Skeletal muscle tissue (tissue), 3 donors: ENCODE measurements at regions not wholly inside any gene's neighbourhood (a gene's known extent, or its start where the extent isn't known, plus 50 kb on each side); places are given as distances from the start of the nearest gene placed in this dataset.

ENCODE experiments used
- H3K27ac ChIP-seq: one replicate; pipeline ENCODE4 v1.7.0; 2013; ENCODE audit warnings: mild to moderate bottlenecking, low read depth, low read length, inconsistent platforms
- H3K27me3 ChIP-seq, 3 donors: one replicate each; pipeline ENCODE4 v1.7.0; 2013; ENCODE audit warnings: low read length in 3 of 3; ENCODE audit not compliant: control insufficient read depth in 3 of 3, insufficient read depth in 3 of 3
- H3K36me3 ChIP-seq, 3 donors: one replicate each; pipeline ENCODE4 v1.7.0; 2013; ENCODE audit warnings: low read length in 3 of 3; ENCODE audit not compliant: control insufficient read depth in 3 of 3, insufficient read depth in 3 of 3
- H3K4me1 ChIP-seq, 3 donors: one replicate each; pipeline ENCODE4 v1.7.0; 2013; ENCODE audit warnings: low read length in 3 of 3, mild to moderate bottlenecking in 3 of 3; ENCODE audit not compliant: control insufficient read depth in 3 of 3, insufficient read depth in 3 of 3
- H3K4me3 ChIP-seq, 3 donors: one replicate each; pipeline ENCODE4 v1.7.0; 2013; ENCODE audit warnings: low read length in 3 of 3
- H3K9ac ChIP-seq, 3 donors: one replicate each; pipeline ENCODE4 v1.7.0; 2013; ENCODE audit warnings: low read length in 3 of 3, mild to moderate bottlenecking in 3 of 3, moderate library complexity in 2 of 3, low read depth in 1 of 3
- H3K9me3 ChIP-seq, 3 donors: one replicate each; pipeline ENCODE4 v1.7.0; 2013; ENCODE audit warnings: low read length in 3 of 3; ENCODE audit not compliant: control insufficient read depth in 3 of 3
- donor health status: Osteomylitis.

DNA sequence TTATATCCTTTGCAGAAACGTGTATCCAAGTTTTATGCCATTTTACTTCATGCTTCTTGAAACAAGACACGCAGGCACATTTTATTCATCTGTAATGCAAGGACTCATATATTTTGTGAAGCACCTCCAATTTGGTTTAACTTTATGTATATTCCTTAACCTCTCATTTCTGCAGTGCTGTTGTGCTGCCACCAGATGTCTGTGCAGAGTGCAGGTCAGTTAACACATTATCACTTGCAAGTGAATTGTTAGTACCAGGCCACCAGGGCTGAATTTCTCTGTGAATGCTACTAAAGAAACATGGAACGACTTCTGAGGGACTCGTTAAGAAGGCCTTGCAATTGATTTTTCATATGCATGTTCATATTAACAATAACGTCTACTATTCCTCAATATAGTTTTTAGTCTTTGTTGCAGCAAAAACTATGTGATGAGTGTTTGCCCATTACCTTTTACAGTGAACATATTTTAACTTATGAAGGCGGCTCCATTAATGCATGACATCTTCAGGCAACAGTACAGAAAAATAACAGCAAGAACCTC, 770.3 kb downstream of the NLGN4X start:
- H3K9me3 ChIP-seq = no peaks in the 10 kb centered on the region
- H3K27ac ChIP-seq = no peak overlapping the region
- no peak overlapping the region for H3K9ac ChIP-seq
- no peaks in the 10 kb centered on the region for H3K27me3 ChIP-seq
- no peaks in the 10 kb centered on the region for H3K36me3 ChIP-seq
- H3K4me1 ChIP-seq = no peaks in the 10 kb centered on the region
- H3K4me3 ChIP-seq = no peak overlapping the region

DNA sequence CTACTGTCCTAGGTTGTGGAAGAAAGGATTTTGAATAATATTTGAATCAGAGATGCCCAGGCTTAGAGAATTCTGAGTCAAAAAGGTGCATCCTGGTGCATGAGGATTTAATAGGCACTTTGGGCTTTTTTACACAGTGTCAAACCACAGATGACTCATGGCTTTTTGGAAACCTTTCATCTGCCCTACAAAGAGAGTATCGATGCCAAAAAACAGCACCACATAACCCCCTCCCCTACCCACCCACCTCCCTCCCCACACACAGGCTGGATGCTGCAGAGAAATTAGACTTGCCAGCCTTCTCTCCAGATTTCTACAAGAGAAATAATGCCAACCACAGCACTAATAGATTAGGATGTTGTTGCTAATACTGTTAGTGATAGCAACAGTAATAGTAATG, 779.3 kb downstream of the NLGN4X start:
- no peak overlapping the region for H3K27ac ChIP-seq
- H3K4me3 ChIP-seq = no peak overlapping the region
- no peaks in the 10 kb centered on the region for H3K9me3 ChIP-seq
- H3K27me3 ChIP-seq = no peaks in the 10 kb centered on the region
- H3K4me1 ChIP-seq = no peaks in the 10 kb centered on the region
- no peaks in the 10 kb centered on the region for H3K36me3 ChIP-seq
- H3K9ac ChIP-seq = no peak overlapping the region

DNA sequence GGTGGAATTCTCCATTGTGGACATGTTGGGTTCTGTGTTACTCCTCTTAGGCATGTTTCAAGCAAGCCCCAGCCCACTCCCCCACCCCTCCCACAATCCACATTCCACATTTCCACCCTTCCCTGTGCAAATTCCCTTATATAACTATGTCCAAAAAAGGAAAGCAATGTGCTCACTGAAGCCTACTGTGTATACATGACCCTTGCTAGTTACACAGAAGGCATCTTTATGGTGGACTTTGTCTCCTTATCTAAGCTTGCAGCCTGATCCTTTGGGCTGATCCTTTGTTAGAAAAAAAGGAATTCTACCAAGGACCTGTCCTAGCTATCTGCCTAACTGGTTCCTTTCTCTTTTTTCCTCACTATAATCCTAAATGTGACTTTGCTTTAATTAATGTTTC, 796.8 kb downstream of the NLGN4X start:
- Histone ChIP-seq H3K27me3 (no peaks in the 10 kb centered on the region), H3K9ac (no peak overlapping the region), H3K36me3 (no peaks in the 10 kb centered on the region), H3K4me3 (no peak overlapping the region), H3K27ac (no peak overlapping the region), H3K9me3 (no peaks in the 10 kb centered on the region), H3K4me1 (no peaks in the 10 kb centered on the region)

DNA sequence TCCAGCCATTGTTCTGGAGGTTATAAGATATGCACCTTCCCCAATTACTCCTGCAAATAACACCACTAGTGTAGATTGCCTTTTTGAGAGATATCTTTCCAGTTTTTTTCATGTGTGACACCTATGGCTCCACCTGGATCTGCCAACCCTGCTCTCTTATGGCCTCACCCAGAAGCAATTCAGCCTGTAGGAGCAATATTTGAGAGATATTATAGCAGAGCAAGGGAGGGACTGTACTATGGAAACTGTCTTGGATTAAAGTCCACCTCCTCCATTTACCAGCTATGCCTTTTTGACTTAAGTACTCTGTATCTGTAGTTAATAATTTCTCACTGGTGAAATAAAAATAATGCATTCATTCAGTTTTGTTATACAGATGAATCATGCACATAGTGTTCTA, 803.5 kb downstream of the NLGN4X start:
- Histone ChIP-seq H3K27ac (no peak overlapping the region), H3K4me3 (no peak overlapping the region), H3K4me1 (no peaks in the 10 kb centered on the region), H3K36me3 (no peaks in the 10 kb centered on the region), H3K9me3 (peaks cover 0 to 2% (median 0%) of the 10 kb centered on the region in 3 donors), H3K27me3 (no peaks in the 10 kb centered on the region), H3K9ac (no peak overlapping the region)

DNA sequence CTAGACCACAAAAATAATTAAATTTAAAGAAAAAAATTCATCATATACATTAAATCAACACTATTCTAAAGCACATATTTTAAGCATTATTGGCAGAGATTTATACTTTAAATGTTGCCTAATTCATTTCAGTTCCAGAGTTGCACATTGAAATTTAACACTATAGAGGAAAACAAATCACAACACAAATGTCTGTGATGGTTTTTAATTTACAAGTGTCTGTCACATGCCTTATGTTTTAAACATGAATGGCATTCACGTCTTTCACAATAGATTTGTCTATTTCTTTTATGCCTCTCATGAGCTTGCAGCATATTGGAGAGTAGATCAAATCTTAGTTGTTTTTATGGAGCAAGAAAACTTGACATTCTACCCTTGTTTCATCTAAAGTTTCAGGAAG, 811.3 kb downstream of the NLGN4X start:
- H3K4me3 ChIP-seq = no peak overlapping the region
- H3K36me3 ChIP-seq = no peaks in the 10 kb centered on the region
- H3K9me3 ChIP-seq = peaks cover 0 to 2% (median 0%) of the 10 kb centered on the region in 3 donors
- H3K4me1 ChIP-seq = no peaks in the 10 kb centered on the region
- H3K9ac ChIP-seq = no peak overlapping the region
- H3K27me3 ChIP-seq = no peaks in the 10 kb centered on the region
- no peak overlapping the region for H3K27ac ChIP-seq

DNA sequence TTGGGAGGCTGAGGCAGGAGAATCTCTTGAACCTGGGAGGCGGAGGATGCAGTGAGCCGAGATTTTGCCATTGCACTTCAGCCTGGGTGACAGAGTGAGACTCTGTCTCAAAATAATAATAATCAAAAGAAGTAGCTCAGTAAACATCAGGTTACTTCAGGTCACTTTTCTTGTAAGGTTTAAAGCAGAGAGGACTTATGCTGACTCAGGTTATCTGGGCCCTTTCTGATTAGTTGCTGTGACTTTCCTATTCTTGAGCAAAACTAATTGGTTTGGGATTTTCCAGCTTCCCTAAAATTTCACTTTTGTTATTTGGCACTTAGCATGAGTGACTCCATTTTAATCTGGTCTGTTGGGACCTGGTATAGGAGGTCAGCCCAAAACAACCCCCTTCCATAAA, 812.9 kb downstream of the NLGN4X start:
- no peak overlapping the region for H3K9ac ChIP-seq
- no peak overlapping the region for H3K27ac ChIP-seq
- no peaks in the 10 kb centered on the region for H3K27me3 ChIP-seq
- no peaks in the 10 kb centered on the region for H3K36me3 ChIP-seq
- H3K9me3 ChIP-seq = peaks cover 0 to 1% (median 0%) of the 10 kb centered on the region in 3 donors
- H3K4me3 ChIP-seq = no peak overlapping the region
- H3K4me1 ChIP-seq = no peaks in the 10 kb centered on the region

DNA sequence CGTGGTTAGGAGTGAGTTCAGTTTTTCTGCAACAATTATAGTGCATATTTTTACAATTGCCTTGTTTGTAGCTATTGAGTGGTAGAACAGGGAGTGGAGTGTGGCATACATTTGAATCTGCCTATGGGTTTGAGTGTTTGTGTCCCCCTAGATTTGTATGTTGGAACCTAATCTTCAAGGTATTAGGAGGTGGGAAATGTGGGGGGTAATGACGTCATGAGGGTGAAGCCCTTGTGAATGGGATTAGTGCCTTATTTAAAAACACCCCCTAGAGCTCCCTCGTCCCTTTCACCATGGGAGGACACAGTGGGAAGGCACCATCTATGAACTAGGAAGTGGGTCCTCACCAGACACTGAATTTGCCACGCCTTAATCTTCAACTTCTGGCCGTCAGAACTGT, 819.6 kb downstream of the NLGN4X start:
- Histone ChIP-seq H3K36me3 (no peaks in the 10 kb centered on the region), H3K9me3 (no peaks in the 10 kb centered on the region)

DNA sequence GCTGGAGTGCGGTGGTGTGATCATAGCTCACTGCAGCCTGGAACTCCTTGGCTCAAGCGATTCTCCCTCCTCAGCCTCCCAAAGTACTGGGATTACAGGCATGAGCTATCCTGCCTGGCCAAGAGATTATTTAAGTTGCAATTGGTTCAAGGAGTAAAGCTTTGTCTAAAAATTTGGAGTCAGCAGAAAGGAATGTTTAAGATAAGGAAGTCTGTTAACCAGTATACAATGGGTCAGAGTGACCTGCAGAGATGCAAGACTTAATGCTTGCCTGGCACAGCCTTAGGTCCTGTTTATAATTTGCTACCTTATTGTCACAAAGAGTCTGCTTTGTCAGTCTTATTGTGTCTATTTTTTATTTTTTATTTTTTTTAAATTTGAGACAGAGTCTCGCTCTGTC, 826.2 kb downstream of the NLGN4X start:
- Histone ChIP-seq H3K9me3 (no peaks in the 10 kb centered on the region), H3K27ac (no peak overlapping the region), H3K36me3 (no peaks in the 10 kb centered on the region), H3K4me3 (no peak overlapping the region), H3K4me1 (no peaks in the 10 kb centered on the region), H3K27me3 (no peaks in the 10 kb centered on the region), H3K9ac (no peak overlapping the region)

More for the DNA sequence above, 819.6 kb downstream of the NLGN4X start:
- Histone ChIP-seq H3K27me3 (no peaks in the 10 kb centered on the region), H3K4me3 (no peak overlapping the region), H3K9ac (no peak overlapping the region), H3K4me1 (no peaks in the 10 kb centered on the region), H3K27ac (no peak overlapping the region)

DNA sequence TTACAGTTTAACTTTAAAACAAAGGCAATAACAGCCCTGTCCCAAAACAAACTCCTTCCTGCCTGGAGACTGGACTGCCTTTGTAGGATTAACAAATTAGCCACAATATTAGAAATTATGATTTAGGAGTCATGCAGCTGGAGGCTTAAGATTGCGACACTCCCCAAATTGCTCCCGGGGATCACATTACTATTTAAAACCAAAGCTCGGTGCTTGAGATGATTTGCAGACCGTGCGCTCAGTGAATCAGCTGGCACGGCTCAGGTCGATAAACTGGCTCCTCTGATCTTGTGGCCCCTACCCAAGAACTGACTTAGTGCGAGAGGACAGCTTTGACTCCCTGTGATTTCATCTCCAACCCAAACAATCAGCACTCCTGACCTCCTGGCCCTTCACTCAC, 829.3 kb downstream of the NLGN4X start:
- H3K27ac ChIP-seq = no peak overlapping the region
- H3K4me1 ChIP-seq = no peaks in the 10 kb centered on the region
- H3K9ac ChIP-seq = no peak overlapping the region
- no peaks in the 10 kb centered on the region for H3K27me3 ChIP-seq
- no peaks in the 10 kb centered on the region for H3K36me3 ChIP-seq
- no peaks in the 10 kb centered on the region for H3K9me3 ChIP-seq
- no peak overlapping the region for H3K4me3 ChIP-seq

DNA sequence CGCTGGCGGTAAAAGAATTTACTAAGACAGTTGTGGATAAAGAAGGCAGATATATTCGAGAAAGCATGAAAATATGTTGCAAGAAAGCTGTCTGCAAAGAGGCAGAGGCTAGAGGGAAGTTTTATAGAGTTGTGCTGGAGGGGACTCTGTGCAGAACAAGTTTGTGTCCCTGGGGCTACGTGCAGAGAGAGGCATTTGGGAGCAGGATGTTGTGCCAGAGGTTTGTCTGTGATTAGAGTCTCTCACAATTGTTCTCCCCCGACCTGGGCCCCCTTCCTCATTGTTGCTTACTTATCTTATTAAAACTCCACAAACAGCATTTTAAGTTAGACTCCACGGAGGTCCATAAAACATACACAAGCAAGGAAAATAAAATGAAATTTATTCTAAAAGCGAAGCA, 831.3 kb downstream of the NLGN4X start:
- no peak overlapping the region for H3K4me3 ChIP-seq
- H3K9ac ChIP-seq = no peak overlapping the region
- no peaks in the 10 kb centered on the region for H3K4me1 ChIP-seq
- no peaks in the 10 kb centered on the region for H3K27me3 ChIP-seq
- H3K9me3 ChIP-seq = no peaks in the 10 kb centered on the region
- no peaks in the 10 kb centered on the region for H3K36me3 ChIP-seq
- H3K27ac ChIP-seq = no peak overlapping the region

DNA sequence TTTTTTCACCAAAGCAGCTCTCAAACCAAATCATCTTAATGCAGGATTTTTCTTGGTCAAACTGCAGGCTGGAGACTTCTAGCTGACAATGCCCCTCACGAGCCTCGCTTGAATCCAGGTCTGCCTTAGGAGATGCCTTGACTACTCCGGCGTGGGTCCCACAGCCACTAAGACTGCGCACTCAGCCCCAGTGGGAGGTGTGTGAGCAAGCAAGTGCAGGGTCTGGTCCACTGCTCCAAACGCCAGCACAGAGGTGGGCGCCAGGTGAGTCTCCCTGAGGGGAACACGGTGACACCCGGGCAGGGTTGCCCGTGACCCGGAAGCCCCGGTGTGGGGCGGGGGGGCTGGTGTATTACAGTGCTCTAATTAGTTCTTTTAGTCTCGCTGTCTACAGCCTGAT, 838.3 kb downstream of the NLGN4X start:
- Histone ChIP-seq H3K4me1 (no peaks in the 10 kb centered on the region), H3K27ac (no peak overlapping the region), H3K27me3 (no peaks in the 10 kb centered on the region), H3K4me3 (no peak overlapping the region), H3K9me3 (no peaks in the 10 kb centered on the region), H3K36me3 (no peaks in the 10 kb centered on the region), H3K9ac (no peak overlapping the region)
